ENCODE measurements at regions not wholly inside any gene's neighbourhood (a gene's known extent, or its start where the extent isn't known, plus 50 kb on each side); places are given as distances from the start of the nearest gene placed in this dataset.

GRCh38 chr7:67764289-67764688 lies 767.7 kb downstream of the TYW1 start:
- peak; percentile 23 for DNase-seq (ENCODE audit: low spot score)

DNA sequence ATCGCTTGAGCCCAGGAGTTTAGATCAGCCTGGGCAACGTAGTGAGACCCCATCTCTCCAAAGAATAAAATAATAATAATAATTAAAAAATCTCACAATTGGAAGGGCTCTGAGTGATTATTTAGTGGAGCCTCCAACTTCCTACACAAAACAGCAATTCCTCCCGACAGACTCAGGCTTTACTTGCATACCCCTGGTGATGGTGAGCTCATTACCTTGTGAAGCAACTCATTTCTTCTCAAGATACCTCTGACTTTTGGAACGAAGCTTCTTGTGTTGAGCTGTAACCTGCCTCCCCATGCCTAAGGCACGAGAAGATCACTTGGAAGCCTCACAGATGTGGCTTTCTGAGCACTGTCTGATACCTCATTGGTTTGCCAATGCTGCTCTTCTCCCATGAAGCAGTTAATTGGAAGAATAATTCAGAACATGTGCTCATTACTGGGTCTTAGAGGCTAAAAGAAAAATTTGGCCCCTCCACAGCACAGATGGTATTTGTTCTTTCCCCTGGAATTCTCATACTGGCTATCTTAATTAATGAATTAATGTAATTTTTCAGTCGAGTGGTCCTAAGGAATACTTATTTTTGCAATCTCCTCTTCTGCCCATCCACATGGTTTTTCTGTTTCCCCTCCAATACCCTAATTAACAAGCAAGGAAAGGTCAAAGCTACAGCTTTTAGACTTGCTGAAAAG lies 769.0 kb downstream of the TYW1 start:
- DNase-seq (ENCODE audit: low spot score) = no peak

DNA sequence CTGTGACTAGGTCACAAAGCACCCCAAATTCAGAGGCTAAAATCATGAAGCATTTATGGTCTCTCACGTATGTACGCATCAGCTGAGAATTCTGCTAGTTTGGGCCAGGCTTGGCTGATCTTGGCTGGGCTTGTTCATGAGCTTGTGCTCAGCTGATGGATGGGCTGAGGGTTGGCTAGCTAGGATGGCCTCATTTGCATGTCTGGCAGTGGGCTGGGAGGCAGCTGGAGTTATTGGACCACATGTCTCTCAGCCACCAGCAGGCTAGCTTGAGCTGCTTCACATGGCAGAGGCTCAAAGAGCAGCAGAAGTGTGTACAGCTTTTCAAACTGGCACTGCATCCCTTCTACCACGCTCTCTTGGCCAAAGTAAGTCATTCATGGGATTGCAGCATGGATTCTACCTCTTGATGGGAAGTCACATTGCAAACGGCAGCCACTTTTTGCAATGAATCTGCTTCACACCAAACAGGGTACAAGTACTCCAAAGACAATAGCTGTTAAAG lies 770.3 kb downstream of the TYW1 start:
- no peak for DNase-seq (ENCODE audit: low spot score)

DNA sequence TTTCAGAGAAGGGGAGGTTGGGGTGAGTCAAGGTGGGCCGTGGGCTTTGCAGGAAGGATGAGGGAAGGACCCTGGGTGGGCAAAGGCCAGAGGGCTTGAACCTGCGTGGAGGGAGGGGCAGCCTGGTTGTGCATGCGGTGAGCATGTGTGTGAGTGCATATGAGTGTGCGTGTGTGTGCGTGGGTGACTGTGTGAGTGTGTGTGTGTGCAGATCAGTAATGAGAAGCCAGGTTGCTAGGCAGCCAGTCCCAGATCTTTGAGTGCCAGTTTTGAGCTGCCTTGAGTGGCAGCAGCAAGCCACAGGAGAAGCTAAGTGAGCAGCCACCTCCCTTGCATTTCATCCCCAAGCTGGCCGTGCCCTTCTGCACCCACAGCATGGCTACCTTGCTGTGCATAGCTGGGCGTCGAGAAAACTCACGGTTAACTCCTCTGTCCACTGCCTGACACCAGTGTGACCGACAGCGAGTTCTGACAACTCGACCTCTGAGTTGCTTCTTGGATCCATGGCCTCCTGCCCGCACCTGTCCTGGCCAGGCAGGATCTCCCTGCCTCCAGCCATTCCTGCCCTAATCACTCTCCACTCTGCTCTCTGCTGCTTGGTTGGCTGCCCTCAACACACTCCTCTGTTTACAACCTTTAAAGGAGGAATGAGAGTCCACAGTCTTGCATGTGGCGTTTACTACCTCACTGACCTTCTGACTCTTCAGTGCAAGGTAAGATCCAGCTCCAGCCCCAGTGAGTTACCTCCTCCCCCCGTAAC lies 775.4 kb downstream of the TYW1 start:
- DNase-seq (ENCODE audit: low spot score) = no peak

- no peak for DNase-seq (ENCODE audit: low spot score)
These were observed 776.4 kb downstream of the TYW1 start for GRCh38 chr7:67773081-67773480.

GRCh38 chr7:67777119-67777518 lies 780.5 kb downstream of the TYW1 start:
- peak; percentile 36 for DNase-seq (ENCODE audit: low spot score)

- no peak for DNase-seq (ENCODE audit: low spot score)
These were observed 785.2 kb downstream of the TYW1 start for GRCh38 chr7:67781841-67782240.

- DNase-seq (ENCODE audit: low spot score) = no peak
These were observed 789.4 kb downstream of the TYW1 start for GRCh38 chr7:67786021-67786420.

DNA sequence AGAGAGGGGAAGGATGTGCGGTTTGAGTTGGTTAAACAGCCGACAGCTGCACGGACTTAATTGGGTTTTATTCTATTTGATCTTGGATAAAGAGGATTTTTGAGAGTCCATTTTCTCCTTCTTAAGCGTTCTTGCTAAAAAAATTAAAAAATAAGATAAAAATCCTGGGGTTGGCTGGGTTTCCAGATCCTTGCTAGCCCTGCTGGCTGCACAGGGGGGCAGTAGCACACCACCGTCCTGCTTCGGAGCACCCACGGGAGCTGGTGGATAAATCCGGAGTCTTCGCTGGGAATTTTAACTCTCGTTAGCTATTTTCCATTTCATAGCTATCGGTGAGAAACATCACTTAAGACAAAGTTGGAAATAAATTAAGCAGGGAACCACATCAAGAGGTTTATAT lies 792.0 kb downstream of the TYW1 start:
- DNase-seq (ENCODE audit: low spot score) = no peak

- DNase-seq (ENCODE audit: low spot score) = no peak
These were observed 795.3 kb downstream of the TYW1 start for GRCh38 chr7:67791918-67792317.

- no peak for DNase-seq (ENCODE audit: low spot score)
These were observed 797.9 kb downstream of the TYW1 start for GRCh38 chr7:67794544-67794943.

DNA sequence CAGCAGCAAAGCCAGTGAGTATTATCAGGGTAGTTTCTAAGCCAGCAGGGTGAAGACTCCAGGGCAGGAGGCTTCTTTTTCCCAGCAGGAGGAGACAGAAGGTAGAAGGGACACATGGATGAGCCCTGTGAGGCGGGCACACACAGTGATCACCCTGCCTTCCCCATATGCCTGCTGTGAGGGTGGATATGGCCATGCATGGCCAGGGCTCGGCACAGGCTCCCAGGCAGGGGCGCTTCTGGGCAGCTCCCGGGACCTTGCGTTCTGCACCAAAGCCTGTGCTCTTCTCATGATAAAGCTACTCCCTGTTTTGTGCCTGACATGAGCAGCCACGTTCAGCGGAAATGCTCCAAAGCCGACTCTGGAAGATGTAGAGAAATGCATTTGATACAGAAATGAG lies 807.2 kb downstream of the TYW1 start:
- DNase-seq (ENCODE audit: low spot score) = no peak

GRCh38 chr7:67805921-67806471 lies 809.4 kb downstream of the TYW1 start:
- no peak for DNase-seq (ENCODE audit: low spot score)

DNA sequence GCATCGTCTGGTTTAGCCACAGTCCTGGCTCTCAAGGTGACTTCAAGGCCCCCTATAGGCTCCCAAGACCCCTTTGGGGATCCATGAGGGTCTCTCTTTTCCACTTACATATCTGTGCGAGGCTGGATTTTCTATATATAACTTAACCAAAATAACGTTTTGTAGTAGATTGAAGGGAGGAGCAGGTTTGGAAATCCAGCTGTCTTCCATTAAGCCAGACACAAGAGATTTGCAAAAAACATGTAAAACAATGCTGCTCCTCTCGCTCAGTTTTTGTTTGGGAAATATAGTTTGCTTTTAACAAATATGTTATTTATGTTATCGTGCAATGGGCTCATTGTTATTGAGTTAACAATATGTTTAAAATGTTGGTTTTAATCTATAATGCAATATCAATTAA lies 811.2 kb downstream of the TYW1 start:
- no peak for DNase-seq (ENCODE audit: low spot score)

GRCh38 chr7:67809586-67809985 lies 813.0 kb downstream of the TYW1 start:
- DNase-seq (ENCODE audit: low spot score) = no peak

DNA sequence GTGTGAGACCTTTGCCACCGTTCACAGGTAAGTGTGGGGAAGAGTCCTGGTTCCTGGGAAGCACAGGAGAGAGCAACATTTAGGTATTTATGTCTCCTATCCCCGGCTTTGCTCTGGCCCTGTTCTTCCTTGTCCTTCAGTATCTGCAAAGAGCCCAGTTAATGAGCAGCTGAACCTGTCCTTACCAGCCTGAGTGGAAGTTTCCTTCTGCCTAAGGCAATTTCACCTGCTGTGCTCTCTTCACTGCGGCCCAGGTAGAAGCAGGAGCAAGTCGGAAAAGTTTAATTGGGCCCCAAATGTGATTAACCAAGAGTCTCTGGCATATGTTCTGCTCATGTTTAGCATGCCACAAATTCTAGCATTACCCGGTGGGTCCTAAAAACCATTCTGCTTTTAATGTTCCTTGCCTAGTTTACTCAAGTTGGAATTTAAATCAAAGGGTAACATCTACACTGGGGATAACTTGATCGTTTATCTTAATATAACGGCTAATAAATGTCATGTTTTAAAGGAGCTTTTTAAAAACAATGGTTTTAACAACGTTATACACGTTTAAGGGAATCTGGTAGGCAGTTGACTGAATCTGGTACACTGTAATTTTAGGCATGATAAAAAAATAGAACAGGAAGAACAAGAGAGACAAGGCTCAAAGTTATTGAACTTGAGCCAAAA lies 817.1 kb downstream of the TYW1 start:
- no peak for DNase-seq (ENCODE audit: low spot score)

DNA sequence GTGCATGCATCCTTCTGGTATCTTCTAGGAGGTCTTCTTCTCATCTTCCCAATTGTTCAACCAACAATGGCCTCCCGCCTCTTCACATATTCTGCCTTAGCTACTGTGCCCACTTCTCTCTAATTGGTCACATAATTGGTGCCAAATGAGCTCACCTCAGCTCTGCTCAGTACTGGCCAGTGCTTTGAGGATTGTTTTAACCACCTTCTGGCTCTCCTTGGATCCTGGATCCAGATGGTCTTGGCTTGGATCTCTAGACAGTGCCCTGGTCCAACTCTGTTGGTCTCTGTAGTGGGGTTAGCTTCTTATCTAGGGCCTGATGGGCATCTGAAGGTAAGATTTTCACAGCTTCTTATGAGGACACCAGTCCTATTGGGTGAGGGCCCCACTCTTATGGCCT lies 820.8 kb downstream of the TYW1 start:
- no peak for DNase-seq (ENCODE audit: low spot score)

DNA sequence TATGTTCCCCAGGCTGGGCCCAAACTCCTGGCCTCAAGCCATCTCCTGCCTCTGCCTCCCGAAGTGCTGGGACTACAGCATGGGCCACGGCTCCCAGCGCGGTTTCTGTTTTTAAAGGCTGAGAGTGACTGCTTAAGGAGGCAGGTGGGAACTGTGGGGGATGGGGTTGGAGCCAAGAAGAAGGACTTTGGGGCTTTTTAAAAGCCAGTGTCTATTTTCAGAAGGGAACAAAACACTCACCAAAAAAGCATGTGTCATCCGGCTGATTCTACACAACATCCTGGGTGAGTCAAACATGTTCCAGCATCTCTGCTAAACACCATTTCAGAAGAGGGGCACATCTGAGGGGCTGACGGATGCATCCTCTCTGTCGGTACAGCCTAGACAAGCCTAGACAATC lies 824.5 kb downstream of the TYW1 start:
- DNase-seq (ENCODE audit: low spot score) = no peak

- DNase-seq (ENCODE audit: low spot score) = peak; percentile 21
These were observed 826.7 kb downstream of the TYW1 start for GRCh38 chr7:67823345-67823744.

GRCh38 chr7:67825356-67825755 lies 828.7 kb downstream of the TYW1 start:
- DNase-seq (ENCODE audit: low spot score) = no peak

DNA sequence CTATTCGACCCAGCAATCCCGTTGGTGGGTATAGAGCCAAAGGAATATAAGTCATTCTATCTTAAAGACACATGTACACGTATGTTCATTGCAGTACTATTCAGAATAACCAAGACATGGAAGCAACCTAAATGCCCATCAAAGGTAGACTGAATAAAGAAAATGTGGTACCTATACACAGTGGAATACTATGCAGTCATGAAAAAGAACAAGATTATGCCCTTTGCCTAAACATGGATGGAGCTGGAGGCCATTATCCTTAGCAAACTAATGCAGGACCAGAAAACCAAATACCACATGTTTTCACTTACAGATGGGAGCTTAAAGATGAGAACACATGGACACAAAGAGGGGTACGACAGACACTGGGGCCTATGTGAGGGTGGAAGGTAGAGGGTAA lies 845.3 kb downstream of the TYW1 start:
- DNase-seq (ENCODE audit: low spot score) = no peak

- DNase-seq (ENCODE audit: low spot score) = no peak
These were observed 845.9 kb downstream of the TYW1 start for GRCh38 chr7:67842571-67842970.

Measured in kidney tubule cell (primary cell).